GM21381 (cell line): ENCODE measurements at regions not wholly inside any gene's neighbourhood (a gene's known extent, or its start where the extent isn't known, plus 50 kb on each side); places are given as distances from the start of the nearest gene placed in this dataset.

ENCODE experiments used
- ATAC-seq: cut with Tn5 transposase; IDR thresholded peaks from one replicate; pipeline ENCODE4 v1.9.1; 2021; ENCODE audit warnings: mild to moderate bottlenecking, moderate library complexity; ENCODE audit not compliant: unreplicated experiment

DNA sequence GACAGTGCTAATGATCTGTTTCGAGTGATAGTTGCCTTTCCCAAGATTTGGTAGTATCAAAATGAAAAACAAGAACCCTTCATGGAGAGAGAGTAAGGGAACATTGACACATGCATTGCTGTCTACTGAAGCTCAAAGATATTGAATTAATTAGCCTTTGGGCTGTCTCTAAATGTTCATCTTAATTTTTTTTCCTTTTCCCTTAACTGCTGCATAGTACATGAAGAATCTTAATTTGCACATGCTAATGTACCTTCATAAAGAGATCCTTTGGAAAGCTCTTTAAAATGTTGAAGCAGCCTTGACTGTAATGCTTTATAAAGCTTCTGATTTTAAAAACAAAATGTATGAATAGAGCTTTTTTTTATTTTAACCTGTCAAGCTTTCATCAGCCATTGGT lies 452.2 kb downstream of the TUSC7 start:
- no peak for ATAC-seq

DNA sequence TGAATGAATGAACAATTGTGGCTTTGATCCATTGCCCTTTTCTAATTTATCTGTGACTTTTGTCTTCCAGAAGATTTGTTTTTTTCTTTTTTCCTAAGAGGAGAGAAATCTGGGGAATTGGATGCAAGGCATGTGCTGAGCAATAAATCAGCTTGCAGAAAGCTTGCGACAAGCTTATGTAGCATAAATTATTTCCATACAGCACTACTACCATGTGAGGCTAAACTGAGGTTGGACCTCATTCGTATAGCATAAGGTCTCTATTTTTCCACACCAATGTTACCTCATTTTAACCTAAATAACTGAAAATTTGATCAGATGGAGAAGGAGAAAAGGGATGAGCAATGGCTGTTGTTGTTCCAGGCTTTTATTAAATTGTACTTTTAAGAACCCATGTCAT lies 455.6 kb downstream of the TUSC7 start:
- ATAC-seq, result no peak

DNA sequence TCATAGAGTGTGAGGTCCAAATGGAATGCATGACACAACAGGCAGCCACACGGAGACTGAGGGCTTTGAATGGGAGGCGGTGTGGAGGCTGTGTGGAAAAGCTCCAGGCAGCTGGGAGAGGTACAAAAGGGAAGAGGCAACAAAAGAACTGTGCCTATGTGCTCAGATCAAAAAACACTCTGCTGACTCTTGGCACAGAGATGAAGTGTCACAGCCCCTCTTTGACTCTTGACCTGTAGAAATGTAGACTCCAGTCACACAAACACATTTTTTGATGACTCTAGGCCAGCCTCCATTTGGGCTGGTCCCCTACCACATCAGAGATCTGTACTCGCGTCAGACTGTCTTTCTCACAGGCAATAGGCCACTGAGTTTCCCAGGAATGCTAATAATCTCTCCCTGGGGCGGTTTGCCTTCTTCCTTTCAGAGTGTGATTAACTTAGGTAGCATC lies 456.0 kb downstream of the TUSC7 start:
- ATAC-seq, result no peak

DNA sequence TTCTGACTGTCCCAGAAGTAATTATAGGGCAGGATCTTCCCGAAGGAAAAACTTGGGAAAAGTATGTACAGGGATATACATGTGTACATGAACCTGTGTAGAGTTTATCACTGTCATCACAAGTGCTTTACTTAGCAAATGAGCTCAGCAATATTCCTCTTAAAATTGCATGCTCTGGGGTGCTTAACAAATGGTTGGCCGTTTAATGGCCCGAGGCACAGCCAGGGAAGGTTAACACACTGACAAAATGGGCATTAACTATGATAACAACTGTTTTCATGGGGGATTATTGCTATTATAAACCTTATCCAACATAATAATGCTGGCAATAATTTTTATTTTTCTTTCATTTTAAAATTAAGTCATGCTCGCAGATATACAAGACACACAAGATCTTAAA lies 459.3 kb downstream of the TUSC7 start:
- no peak for ATAC-seq

DNA sequence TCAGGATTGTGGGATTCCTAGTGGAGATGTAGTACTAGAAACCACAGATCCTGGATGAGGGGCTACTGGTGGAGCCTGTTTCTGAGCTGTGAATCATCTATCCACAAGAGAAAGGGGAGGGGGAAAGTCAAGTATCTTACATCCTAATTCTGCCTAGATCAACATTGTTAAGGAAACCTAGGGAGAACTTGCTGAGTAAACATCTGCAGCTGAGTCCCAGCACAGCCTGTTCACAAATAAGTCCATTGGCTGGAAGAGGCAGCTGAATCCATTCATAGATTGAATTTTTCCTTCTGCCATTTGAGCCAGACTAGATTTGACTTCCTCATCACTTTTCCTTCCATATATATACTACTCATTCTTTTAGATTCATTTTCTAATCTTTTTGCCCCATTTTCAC lies 460.5 kb downstream of the TUSC7 start:
- ATAC-seq, result no peak

DNA sequence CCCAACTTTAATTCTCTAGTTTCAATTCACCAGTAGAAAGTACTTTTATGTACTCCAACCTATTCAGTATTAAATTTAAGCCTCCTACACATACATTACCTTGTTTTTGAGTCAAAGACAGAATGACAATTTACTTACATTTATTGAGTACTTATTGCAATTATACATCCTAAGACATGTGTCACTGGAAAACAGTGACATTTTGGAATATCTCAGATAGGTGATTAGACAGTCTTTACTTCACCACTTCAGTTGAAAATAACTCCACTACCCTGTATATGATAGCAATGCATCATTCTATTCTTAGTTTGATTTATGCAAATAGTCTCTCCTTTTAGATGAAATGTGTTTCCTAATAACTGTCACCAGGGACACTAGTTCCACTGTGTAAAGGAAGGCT lies 461.5 kb downstream of the TUSC7 start:
- ATAC-seq, result no peak

DNA sequence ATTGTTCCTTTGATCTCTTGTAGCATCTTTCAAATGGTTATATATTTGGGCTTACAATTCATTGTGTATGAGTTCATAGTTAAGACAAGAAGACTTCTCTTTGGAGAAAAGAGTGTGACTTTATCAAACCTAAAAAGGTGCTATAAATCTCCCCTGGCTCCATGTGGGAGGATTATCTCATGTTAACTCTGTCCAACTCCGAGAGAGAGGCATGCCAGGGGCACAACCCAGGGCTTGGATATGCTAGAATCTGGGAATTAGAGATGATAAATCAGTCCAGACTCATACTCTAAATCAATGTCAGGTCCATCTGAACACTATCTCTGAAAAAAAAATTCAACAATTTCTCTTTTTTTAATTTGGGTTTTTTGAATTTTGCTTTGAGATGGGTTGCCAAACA lies 462.8 kb downstream of the TUSC7 start:
- no peak for ATAC-seq

DNA sequence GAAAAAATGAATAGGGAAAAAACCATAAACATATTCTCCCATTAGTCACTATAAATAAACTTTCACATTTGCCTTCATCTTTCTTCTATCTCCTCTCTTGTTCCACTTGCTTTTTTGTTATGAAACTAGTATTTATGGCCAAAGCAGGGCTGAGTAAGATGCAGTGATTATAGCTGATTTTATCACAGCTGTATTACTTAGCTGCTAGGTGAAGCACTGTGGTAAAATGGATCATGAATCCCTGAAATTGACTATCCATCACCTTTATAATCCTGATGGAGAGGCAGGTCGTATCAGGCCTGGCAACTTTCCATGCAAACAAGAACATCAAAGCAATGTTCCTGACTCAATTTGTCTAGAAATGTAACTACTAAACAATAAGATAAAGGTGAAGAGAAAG lies 471.6 kb downstream of the TUSC7 start:
- no peak for ATAC-seq

DNA sequence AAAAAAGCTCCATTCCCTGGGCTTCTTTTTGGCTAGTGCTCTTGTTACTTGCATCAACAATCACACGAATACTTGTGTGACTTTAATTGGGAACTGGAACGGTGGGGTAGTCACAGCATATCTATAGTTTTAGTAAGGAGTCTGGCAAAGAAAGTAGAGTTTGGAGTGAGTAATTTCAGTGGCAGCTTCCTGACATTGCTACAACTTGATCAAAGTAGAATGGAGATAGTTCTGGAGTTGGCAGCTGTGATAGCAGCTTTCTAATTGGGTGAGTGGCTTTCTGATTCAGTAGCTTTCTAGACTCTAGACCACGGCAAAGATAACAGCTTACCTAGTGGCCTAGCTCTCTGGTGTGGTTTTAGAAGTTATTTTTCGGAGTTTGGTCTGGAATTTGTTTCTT lies 475.0 kb downstream of the TUSC7 start:
- ATAC-seq, result no peak

GRCh38 chr3:117191245-117191644 lies 481.7 kb downstream of the TUSC7 start:
- ATAC-seq, result no peak

DNA sequence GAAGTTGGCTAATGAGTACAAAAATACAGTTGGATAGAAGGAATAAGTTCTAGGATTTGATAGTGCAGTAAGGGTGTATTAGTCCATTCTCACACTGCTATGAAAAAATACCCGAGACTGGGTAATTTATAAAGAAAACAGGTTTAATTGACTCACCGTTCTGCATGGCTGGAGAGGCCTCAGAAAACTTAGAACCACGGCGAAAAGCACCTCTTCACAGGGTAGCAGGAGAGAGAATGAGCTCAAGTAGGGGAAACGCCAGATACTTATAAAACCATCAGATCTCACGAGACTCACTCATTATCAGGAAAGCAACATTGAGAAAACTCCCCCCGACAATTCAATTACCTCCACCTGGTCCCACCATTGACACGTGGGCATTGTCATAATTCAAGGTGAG lies 483.3 kb downstream of the TUSC7 start:
- ATAC-seq, result no peak

GRCh38 chr3:117193390-117193789 lies 483.8 kb downstream of the TUSC7 start:
- ATAC-seq, result no peak

GRCh38 chr3:117195034-117195433 lies 485.5 kb downstream of the TUSC7 start:
- no peak for ATAC-seq

DNA sequence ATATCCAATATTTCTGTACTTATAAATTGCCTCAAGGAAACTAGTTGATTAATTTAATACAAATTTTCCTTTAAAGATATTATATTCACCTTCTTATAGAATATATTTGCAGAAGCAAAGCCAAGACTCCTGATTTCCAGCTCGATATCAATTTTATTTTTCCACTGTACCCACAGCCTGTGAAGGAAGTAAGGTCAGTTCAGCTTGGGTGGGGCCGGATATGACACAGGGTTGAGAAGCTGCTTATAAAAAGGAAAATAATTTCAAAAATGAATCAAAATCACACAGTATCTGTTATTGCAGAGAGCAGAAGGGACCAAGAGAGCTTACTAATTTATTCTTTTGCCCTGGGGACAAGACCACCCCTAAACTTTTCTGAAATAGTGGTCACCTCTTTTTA lies 491.4 kb downstream of the TUSC7 start:
- no peak for ATAC-seq

DNA sequence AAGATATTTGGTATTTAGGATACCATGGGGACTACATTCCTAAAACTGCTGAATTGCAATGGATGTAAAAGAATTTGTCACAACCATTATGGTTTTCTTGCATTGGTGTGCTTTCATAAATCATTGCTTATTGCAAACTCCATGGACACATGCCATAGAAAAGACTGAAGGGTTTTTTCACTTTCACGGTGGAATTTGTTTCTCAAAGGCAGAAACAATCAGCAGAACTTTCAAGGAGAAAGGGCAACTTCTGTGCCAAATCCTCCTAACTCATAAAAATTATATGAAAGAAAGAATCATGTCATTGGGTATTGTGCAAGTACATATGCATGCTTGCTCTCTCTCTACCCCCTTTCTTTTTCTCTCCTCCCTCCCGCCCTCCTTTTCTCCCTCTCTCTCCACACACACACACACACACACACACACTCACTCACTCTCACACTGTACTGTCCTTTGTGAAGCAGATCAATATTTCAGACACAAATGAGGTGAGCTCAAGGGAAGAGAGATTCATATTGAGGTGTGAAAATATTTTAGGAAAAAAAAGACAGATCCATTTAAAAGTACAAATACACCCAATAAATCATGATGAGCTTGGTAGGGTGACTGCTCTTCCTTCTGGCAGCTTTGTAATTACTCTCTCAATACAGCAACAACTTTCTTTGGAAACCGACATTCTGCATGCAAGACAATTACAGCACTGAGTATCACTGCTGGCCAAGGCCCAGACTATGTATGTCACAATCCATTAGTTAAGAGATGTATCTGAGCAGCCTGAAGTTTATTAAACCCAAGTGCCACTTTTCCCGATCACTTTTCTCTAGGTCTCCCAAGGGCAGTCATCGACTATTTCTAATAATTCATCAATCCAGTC lies 492.6 kb downstream of the TUSC7 start:
- no peak for ATAC-seq

GRCh38 chr3:117217355-117217754 lies 507.8 kb downstream of the TUSC7 start:
- no peak for ATAC-seq

GRCh38 chr3:117217760-117218316 lies 508.3 kb downstream of the TUSC7 start:
- ATAC-seq, result no peak

GRCh38 chr3:117218641-117219048 lies 509.1 kb downstream of the TUSC7 start:
- ATAC-seq, result no peak

GRCh38 chr3:117219296-117219695 lies 509.7 kb downstream of the TUSC7 start:
- no peak for ATAC-seq

DNA sequence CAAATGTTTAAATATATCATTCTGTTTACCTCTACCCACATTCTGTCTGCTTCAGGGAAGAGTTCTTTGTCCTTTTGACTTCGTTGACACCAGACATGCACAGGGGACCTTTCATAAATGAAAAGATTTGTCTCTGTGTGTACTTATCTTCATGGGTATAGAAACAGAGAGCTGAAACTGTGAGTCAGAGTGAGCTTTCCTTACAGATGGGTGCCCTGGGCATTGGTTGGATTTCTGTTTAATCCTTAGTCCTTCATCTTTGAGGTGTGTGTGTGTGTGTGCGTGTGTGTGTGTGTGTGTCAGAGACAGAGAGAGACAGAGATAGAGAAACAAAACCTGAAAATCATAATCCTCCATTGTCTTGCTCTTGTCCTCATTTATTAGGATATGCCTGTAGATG lies 517.4 kb downstream of the TUSC7 start:
- no peak for ATAC-seq

- no peak for ATAC-seq
Observed at GRCh38 chr3:117228466-117228865, 518.9 kb downstream of the TUSC7 start.

- ATAC-seq, result no peak
Observed at GRCh38 chr3:117230924-117231323, 521.3 kb downstream of the TUSC7 start.

DNA sequence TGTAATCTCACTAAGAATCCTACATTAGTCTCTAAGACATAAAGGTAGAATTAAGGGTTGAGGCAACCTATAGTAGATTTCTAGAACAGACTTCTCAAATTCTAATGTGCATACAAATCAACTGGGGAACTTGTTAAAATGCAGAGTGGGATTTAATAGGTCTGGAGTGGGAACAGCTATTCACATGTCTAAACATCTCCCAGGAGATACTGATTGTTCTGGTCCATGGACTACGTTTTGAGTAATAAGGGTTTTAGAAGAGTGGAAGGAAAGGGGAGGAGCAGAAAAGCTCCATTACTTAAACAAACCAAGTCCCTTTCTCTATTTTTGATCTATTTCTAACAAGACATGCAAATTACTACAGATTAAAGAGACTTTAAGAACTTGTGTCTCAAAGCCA lies 524.8 kb downstream of the TUSC7 start:
- ATAC-seq, result no peak
